ENCODE measurements at regions not wholly inside any gene's neighbourhood (a gene's known extent, or its start where the extent isn't known, plus 50 kb on each side); places are given as distances from the start of the nearest gene placed in this dataset.
A peak's percentile ranks its signal among the peaks of the same experiment; 100 is the strongest.
"Not testable (repeated sequence)": the region's sequence is repeated elsewhere in the genome, so short reads cannot be mapped to it uniquely, and the experiment has no call there.

- no peak for DNase-seq (ENCODE audit: low spot score)
Measured at GRCh38 chr5:21603796-21604195, 1249.3 kb downstream of the CDH12 start.

GRCh38 chr5:21594566-21594965, 1258.6 kb downstream of the CDH12 start:
- DNase-seq (ENCODE audit: low spot score): no peak

- DNase-seq (ENCODE audit: low spot score): no peak
Measured at GRCh38 chr5:21593261-21593660, 1259.9 kb downstream of the CDH12 start.

- no peak for DNase-seq (ENCODE audit: low spot score)
Measured at GRCh38 chr5:21581508-21581907, 1271.6 kb downstream of the CDH12 start.

DNA sequence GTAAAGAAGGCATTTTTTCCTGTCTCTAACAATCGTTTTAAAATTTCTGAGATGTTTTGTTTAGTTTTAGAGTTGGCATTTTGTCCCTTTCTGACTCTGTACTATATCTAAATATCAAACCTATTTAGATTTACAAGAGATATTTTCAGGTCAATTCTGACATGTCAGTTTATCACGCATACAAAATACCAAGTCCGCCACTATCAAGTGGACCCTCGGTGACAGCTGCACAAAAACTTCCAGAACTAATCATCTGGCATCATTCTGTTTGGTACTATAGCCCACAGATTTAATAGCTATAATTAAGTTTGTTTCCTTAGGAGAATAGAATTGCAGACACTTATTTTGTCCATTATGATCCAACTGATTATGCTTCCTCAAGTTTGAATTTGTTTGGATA, 1278.2 kb downstream of the CDH12 start:
- no peak for DNase-seq (ENCODE audit: low spot score)

- no peak for DNase-seq (ENCODE audit: low spot score)
Measured at GRCh38 chr5:21574438-21574837, 1278.7 kb downstream of the CDH12 start.

DNA sequence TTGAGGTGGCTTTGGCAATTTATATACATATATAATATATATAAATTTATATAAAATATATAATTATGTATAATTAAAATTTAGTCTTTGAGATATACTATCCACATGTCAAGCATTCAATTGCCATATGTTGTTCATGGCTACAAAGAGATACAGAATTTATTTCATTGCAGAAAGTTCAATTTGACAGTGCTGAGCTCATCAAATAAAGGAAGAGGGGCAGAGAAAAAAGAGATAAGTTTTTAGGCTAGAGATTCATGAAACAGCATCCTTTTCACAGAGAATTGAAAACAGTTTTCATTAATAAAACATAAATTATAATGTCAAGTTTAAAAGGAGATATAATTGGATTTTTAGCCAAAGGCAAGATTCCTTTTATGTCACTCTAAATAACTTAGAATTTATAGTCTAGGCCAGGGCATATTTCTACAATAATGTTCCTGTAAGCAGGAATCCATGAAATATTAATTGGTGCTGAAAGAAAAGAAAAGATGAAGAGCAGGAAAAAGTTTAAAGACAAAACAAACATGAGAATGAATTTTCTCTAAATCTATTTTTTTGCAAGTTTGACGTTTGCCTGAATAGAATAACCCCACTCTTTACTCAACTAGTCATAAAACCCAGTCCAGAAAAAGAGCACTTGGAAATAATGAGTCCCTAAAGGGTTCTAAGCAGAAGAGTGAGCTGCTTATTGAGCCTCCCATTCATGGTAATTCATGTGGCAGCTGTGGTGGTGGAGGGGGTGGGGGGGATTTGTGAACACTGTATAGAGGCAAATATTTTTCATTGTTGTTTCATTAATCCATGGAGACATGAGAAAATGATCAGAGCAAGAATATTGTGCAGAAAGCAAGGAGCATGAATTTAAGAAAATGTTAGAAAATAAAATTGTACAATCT, 1279.5 kb downstream of the CDH12 start:
- peak; percentile 21 for DNase-seq (ENCODE audit: low spot score)

- not testable (repeated sequence) for DNase-seq (ENCODE audit: low spot score)
Measured at GRCh38 chr5:21571196-21571595, 1281.9 kb downstream of the CDH12 start.

GRCh38 chr5:21559109-21559508, 1294.0 kb downstream of the CDH12 start:
- not testable (repeated sequence) for DNase-seq (ENCODE audit: low spot score)

GRCh38 chr5:21552263-21552662, 1300.9 kb downstream of the CDH12 start:
- not testable (repeated sequence) for DNase-seq (ENCODE audit: low spot score)

DNA sequence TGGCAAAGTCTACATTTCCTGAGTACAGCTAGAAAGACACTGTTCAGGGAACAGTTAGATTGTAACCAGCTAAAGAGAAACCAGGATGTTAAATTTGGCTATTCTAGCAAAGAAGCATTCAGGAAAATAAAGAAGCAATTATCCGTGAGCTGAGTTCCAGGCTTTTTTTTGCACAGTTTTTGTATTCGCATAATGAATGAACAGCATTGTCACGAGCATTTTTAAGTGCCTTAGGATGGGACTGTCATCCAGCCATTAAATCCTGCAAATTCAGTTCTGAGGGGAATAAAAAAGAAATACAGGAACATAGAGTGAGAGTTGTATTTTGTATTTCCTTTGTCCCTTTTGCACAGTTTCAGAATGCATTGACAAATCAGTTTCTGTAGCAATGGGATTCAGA, 1302.2 kb downstream of the CDH12 start:
- peak; percentile 83 for DNase-seq (ENCODE audit: low spot score)

DNA sequence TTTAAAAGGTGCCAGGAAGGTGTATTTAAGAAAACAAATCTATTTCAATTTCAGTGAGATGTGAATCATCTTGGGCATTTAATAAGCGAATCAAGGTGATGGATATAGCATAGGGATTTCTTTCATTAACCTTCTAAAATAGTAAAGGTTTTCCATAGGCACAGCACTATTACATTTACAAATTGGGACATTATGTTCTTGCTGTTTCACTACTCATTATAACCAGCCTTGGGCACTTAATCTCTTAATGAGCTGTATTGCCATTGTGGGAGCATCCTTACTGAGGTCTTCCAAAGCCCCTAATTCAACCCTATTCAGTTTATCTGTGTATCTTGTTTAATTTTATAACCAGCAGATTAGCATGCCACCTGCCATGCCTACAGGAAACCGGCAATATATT, 1305.5 kb downstream of the CDH12 start:
- not testable (repeated sequence) for DNase-seq (ENCODE audit: low spot score)

GRCh38 chr5:21535114-21535513, 1318.0 kb downstream of the CDH12 start:
- not testable (repeated sequence) for DNase-seq (ENCODE audit: low spot score)

DNA sequence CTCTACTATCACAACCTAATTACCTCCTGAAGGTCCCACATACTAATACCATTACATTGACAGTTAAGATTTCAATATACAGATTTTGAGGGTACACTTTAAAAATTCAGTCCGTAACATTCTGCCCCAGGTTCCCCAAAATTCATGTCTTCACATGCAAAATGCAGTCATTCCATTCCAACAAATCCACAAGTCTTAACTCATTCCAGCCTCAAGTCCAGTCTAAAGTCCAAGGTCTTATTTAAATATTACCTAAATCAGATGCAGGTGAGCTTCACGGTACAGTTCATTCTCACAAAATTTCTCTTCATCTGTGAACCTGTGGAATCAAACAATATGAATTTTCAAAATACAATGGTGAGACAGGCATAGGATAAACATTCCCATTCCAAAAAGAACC, 1332.0 kb downstream of the CDH12 start:
- DNase-seq (ENCODE audit: low spot score): not testable (repeated sequence)

DNA sequence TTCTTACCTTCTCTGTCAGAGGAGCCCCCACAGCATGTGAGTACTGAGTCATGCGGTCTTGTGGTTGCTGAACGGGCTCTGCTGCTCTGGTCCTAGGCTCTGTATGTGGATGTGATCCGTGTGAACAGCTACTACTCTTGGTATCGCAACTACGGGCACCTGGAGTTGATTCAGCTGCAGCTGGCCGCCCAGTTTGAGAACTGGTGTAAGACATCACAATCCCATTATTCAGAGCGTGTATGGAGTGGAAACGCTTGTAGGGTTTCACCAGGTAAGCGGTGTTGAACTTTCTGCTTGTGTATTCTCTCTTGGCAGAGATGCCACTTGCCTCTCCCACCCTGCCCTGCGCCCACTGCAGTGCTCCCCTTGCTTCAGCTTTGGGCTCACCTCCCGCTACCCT, 1356.2 kb downstream of the CDH12 start:
- DNase-seq (ENCODE audit: low spot score): not testable (repeated sequence)

DNA sequence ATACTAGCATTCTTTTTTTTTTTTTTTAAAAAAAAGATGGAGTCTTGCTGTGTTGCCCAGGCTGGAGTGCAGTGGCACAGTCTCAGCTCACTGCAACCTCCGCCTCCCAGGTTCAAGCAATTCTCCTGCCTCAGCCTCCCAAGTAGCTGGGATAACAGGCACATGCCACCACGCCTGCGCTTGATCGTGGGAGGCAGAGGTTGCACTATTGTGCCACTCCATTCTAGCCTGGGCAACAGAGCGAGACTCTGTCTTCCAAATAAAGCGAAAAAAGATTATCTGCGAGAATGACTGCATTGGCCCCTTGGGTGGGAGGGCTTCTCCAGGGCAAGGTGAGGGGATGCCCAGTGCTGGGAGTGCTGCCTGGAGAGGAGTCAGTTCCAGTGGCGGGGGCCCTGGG, 1357.1 kb downstream of the CDH12 start:
- not testable (repeated sequence) for DNase-seq (ENCODE audit: low spot score)

DNA sequence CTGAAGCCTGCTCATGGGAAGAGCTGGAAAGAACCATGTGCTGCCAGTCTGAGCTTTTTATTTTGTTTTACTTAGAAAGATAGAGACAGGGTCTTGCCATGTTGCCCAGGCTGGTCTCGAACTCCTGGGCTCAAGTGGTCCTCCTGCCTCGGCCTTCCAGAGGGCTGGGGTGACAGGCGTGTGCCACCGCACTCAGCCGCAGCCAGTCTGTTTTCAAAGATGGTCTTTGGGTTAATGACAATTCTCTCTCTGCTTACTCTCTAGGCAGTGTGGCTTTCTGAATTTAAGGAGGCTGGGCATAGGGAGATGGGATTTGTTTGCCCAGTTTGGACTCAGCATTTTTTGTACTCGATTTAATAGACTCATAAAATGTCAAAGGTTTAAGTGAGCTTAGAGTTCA, 1357.9 kb downstream of the CDH12 start:
- not testable (repeated sequence) for DNase-seq (ENCODE audit: low spot score)

DNA sequence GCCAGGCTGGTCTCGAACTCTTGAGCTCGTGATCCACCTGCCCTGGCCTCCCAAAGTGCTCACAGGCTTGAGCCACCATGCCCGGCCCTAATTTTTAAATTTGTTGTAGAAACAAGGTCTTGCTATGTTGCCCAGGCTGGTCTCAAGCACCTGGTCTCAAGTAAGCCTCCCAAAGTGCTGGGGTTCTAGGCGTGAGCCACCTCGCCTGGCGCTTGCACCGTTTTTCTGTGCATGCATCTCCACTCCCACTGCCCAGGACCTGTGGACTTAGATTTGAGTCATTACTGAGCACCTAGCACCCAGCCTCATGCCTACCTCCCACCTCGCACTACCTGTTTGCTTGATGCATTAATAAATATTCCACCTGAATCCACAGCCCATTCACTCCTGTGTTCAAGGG, 1359.1 kb downstream of the CDH12 start:
- DNase-seq (ENCODE audit: low spot score): not testable (repeated sequence)

GRCh38 chr5:21491182-21491581, 1362.0 kb downstream of the CDH12 start:
- DNase-seq (ENCODE audit: low spot score): not testable (repeated sequence)

DNA sequence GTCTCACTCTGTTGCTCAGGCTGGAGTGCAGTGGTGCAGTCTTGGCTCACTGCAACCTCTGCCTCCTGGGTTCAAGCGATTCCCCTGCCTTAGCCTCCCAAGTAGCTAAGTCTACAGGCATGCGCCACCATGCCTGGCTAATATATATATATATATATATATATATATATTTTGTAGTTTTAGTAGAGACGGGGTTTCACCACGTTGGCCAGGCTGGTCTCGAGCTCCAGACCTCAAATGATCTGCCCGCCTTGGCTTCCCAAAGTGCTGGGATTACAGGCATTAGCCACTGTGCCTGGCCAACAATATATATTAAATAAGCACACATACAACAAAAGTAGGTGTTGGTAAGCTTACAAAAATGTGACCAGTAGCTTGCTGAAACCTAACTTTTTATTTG, 1364.3 kb downstream of the CDH12 start:
- DNase-seq (ENCODE audit: low spot score): not testable (repeated sequence)

DNA sequence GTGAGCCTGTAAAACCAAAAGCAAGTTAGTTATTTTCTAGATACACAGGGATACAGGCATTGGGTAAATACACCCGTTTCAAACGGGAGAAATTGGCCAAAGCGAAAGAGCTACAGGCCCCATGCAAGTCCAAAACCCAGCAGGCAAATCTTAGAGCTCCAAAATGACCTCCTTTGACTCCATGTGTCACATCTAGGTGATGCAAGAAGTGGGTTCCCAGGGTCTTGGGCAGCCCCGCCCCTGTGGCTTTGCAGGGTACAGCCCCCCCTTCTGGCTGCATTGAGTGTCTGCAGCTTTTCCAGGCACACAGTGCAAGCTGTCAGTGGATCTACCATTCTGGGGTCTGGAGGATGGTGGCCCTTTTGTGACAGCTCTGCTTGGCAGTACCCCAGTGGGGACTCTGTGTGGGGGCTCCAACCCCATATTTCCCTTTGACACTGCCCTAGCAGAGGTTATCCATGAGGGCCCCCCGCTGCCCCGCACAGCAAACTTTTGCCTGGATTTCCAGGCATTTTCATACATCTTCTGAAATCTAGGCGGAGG, 1367.6 kb downstream of the CDH12 start:
- not testable (repeated sequence) for DNase-seq (ENCODE audit: low spot score)

DNA sequence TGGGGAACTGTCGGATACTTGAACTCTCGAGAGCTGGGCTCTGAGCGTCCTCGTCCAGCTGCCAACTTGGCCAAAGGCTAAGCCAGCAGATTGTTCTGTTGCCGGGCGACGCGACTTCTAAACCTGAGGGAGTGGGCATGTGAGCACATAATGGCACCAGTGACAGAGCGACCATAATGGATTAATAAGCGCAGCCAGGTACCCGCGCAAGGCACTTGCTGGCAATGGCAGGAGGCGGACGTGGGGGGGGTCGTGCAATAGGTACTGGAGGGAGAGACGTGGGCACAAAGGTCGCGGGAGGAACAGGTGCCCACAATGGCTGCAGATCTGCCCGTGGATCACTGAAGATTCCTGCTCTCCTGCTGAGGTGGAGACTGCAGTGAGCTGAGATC, 1368.7 kb downstream of the CDH12 start:
- not testable (repeated sequence) for DNase-seq (ENCODE audit: low spot score)

- not testable (repeated sequence) for DNase-seq (ENCODE audit: low spot score)
Measured at GRCh38 chr5:21483790-21484497, 1369.2 kb downstream of the CDH12 start.

Data from pons (tissue), 1 donor.